ENCODE measurements at regions not wholly inside any gene's neighbourhood (a gene's known extent, or its start where the extent isn't known, plus 50 kb on each side); places are given as distances from the start of the nearest gene placed in this dataset.

- no peak for DNase-seq
Observed at GRCh38 chr3:30122359-30122758, 484.0 kb upstream of the TGFBR2 start.

- no peak for DNase-seq
Observed at GRCh38 chr3:30123224-30123623, 483.2 kb upstream of the TGFBR2 start.

GRCh38 chr3:30123755-30124154, 482.6 kb upstream of the TGFBR2 start:
- DNase-seq, result no peak

GRCh38 chr3:30124435-30125370, 481.7 kb upstream of the TGFBR2 start:
- no peak for DNase-seq

GRCh38 chr3:30129765-30130164, 476.6 kb upstream of the TGFBR2 start:
- no peak for DNase-seq

- DNase-seq, result no peak
Observed at GRCh38 chr3:30130391-30130790, 476.0 kb upstream of the TGFBR2 start.

GRCh38 chr3:30131191-30131590, 475.2 kb upstream of the TGFBR2 start:
- no peak for DNase-seq

GRCh38 chr3:30135190-30135589, 471.2 kb upstream of the TGFBR2 start:
- no peak for DNase-seq

GRCh38 chr3:30139283-30139682, 467.1 kb upstream of the TGFBR2 start:
- DNase-seq, result no peak

GRCh38 chr3:30140356-30141075, 465.9 kb upstream of the TGFBR2 start:
- no peak for DNase-seq

GRCh38 chr3:30141178-30141581, 465.2 kb upstream of the TGFBR2 start:
- DNase-seq, result no peak

GRCh38 chr3:30141927-30142326, 464.5 kb upstream of the TGFBR2 start:
- DNase-seq, result no peak

GRCh38 chr3:30142946-30143345, 463.5 kb upstream of the TGFBR2 start:
- DNase-seq, result no peak

GRCh38 chr3:30145281-30145680, 461.1 kb upstream of the TGFBR2 start:
- DNase-seq, result no peak

- no peak for DNase-seq
Observed at GRCh38 chr3:30146978-30147377, 459.4 kb upstream of the TGFBR2 start.

- no peak for DNase-seq
Observed at GRCh38 chr3:30154853-30155252, 451.5 kb upstream of the TGFBR2 start.

GRCh38 chr3:30155755-30156154, 450.6 kb upstream of the TGFBR2 start:
- no peak for DNase-seq

- peak; percentile 13 to 28 for DNase-seq
Observed at GRCh38 chr3:30156586-30157498, 449.6 kb upstream of the TGFBR2 start.

- DNase-seq, result peak; percentile 40 to 42
Observed at GRCh38 chr3:30161375-30161774, 445.0 kb upstream of the TGFBR2 start.

GRCh38 chr3:30162579-30162978, 443.8 kb upstream of the TGFBR2 start:
- DNase-seq, result no peak

GRCh38 chr3:30166535-30166934, 439.9 kb upstream of the TGFBR2 start:
- no peak for DNase-seq

- no peak for DNase-seq
Observed at GRCh38 chr3:30167541-30168011, 438.8 kb upstream of the TGFBR2 start.

GRCh38 chr3:30169487-30169886, 436.9 kb upstream of the TGFBR2 start:
- no peak for DNase-seq

Measured in AML-193 (cell line).